ENCODE measurements at regions not wholly inside any gene's neighbourhood (a gene's known extent, or its start where the extent isn't known, plus 50 kb on each side); places are given as distances from the start of the nearest gene placed in this dataset.

GRCh38 chr2:67515538-67515937 lies 118.4 kb downstream of the ETAA1 start:
- Histone ChIP-seq H3K27ac (ENCODE audit: low read depth in 2 of 2, low read length in 2 of 2) (no peak overlapping the region), H3K9me3 (ENCODE audit: control insufficient read depth in 2 of 2, low read length in 2 of 2) (no peaks in the 10 kb centered on the region), H3K4me3 (ENCODE audit: low read length in 2 of 2) (no peak overlapping the region), H3K4me1 (ENCODE audit: control insufficient read depth in 2 of 2, insufficient read depth in 2 of 2, low read length in 2 of 2) (no peaks in the 10 kb centered on the region), H3K27me3 (ENCODE audit: control insufficient read depth in 2 of 2, insufficient read depth in 2 of 2, low read length in 2 of 2) (no peaks in the 10 kb centered on the region), H3K9ac (ENCODE audit: low read depth in 1 of 2, low read length in 2 of 2) (no peak overlapping the region), H3K36me3 (ENCODE audit: control insufficient read depth in 2 of 2, insufficient read depth in 2 of 2, low read length in 2 of 2) (no peaks in the 10 kb centered on the region)

- H3K27ac ChIP-seq (ENCODE audit: low read depth in 2 of 2, low read length in 2 of 2): peak overlapping the region in 1 of 2 donors; percentile 4
These were observed 119.2 kb downstream of the ETAA1 start for GRCh38 chr2:67516362-67516761.

GRCh38 chr2:67516899-67517530 lies 119.9 kb downstream of the ETAA1 start:
- Histone ChIP-seq H3K4me1 (ENCODE audit: control insufficient read depth in 2 of 2, insufficient read depth in 2 of 2, low read length in 2 of 2) (no peaks in the 10 kb centered on the region), H3K4me3 (ENCODE audit: low read length in 2 of 2) (no peak overlapping the region), H3K9me3 (ENCODE audit: control insufficient read depth in 2 of 2, low read length in 2 of 2) (no peaks in the 10 kb centered on the region), H3K9ac (ENCODE audit: low read depth in 1 of 2, low read length in 2 of 2) (no peak overlapping the region), H3K36me3 (ENCODE audit: control insufficient read depth in 2 of 2, insufficient read depth in 2 of 2, low read length in 2 of 2) (no peaks in the 10 kb centered on the region), H3K27ac (ENCODE audit: low read depth in 2 of 2, low read length in 2 of 2) (peak overlapping the region in 1 of 2 donors; percentile 4), H3K27me3 (ENCODE audit: control insufficient read depth in 2 of 2, insufficient read depth in 2 of 2, low read length in 2 of 2) (no peaks in the 10 kb centered on the region)

More at GRCh38 chr2:67516362-67516761, 119.2 kb downstream of the ETAA1 start:
- H3K4me1 ChIP-seq (ENCODE audit: control insufficient read depth in 2 of 2, insufficient read depth in 2 of 2, low read length in 2 of 2): no peaks in the 10 kb centered on the region
- no peaks in the 10 kb centered on the region for H3K9me3 ChIP-seq (ENCODE audit: control insufficient read depth in 2 of 2, low read length in 2 of 2)
- H3K27me3 ChIP-seq (ENCODE audit: control insufficient read depth in 2 of 2, insufficient read depth in 2 of 2, low read length in 2 of 2): no peaks in the 10 kb centered on the region
- no peak overlapping the region for H3K9ac ChIP-seq (ENCODE audit: low read depth in 1 of 2, low read length in 2 of 2)
- peak overlapping the region; percentile 21 to 50 for H3K4me3 ChIP-seq (ENCODE audit: low read length in 2 of 2)
- H3K36me3 ChIP-seq (ENCODE audit: control insufficient read depth in 2 of 2, insufficient read depth in 2 of 2, low read length in 2 of 2): no peaks in the 10 kb centered on the region

GRCh38 chr2:67522148-67522547 lies 125.0 kb downstream of the ETAA1 start:
- H3K36me3 ChIP-seq (ENCODE audit: control insufficient read depth in 2 of 2, insufficient read depth in 2 of 2, low read length in 2 of 2): no peaks in the 10 kb centered on the region
- no peaks in the 10 kb centered on the region for H3K4me1 ChIP-seq (ENCODE audit: control insufficient read depth in 2 of 2, insufficient read depth in 2 of 2, low read length in 2 of 2)
- no peak overlapping the region for H3K27ac ChIP-seq (ENCODE audit: low read depth in 2 of 2, low read length in 2 of 2)
- H3K27me3 ChIP-seq (ENCODE audit: control insufficient read depth in 2 of 2, insufficient read depth in 2 of 2, low read length in 2 of 2): no peaks in the 10 kb centered on the region
- no peak overlapping the region for H3K9ac ChIP-seq (ENCODE audit: low read depth in 1 of 2, low read length in 2 of 2)
- H3K4me3 ChIP-seq (ENCODE audit: low read length in 2 of 2): no peak overlapping the region
- no peaks in the 10 kb centered on the region for H3K9me3 ChIP-seq (ENCODE audit: control insufficient read depth in 2 of 2, low read length in 2 of 2)

GRCh38 chr2:67524213-67524612 lies 127.1 kb downstream of the ETAA1 start:
- Histone ChIP-seq H3K27ac (ENCODE audit: low read depth in 2 of 2, low read length in 2 of 2) (no peak overlapping the region), H3K4me3 (ENCODE audit: low read length in 2 of 2) (no peak overlapping the region), H3K36me3 (ENCODE audit: control insufficient read depth in 2 of 2, insufficient read depth in 2 of 2, low read length in 2 of 2) (no peaks in the 10 kb centered on the region), H3K4me1 (ENCODE audit: control insufficient read depth in 2 of 2, insufficient read depth in 2 of 2, low read length in 2 of 2) (no peaks in the 10 kb centered on the region), H3K9me3 (ENCODE audit: control insufficient read depth in 2 of 2, low read length in 2 of 2) (no peaks in the 10 kb centered on the region), H3K27me3 (ENCODE audit: control insufficient read depth in 2 of 2, insufficient read depth in 2 of 2, low read length in 2 of 2) (no peaks in the 10 kb centered on the region), H3K9ac (ENCODE audit: low read depth in 1 of 2, low read length in 2 of 2) (no peak overlapping the region)

- Histone ChIP-seq H3K9me3 (ENCODE audit: control insufficient read depth in 2 of 2, low read length in 2 of 2) (no peaks in the 10 kb centered on the region), H3K27ac (ENCODE audit: low read depth in 2 of 2, low read length in 2 of 2) (no peak overlapping the region), H3K36me3 (ENCODE audit: control insufficient read depth in 2 of 2, insufficient read depth in 2 of 2, low read length in 2 of 2) (no peaks in the 10 kb centered on the region), H3K27me3 (ENCODE audit: control insufficient read depth in 2 of 2, insufficient read depth in 2 of 2, low read length in 2 of 2) (no peaks in the 10 kb centered on the region), H3K9ac (ENCODE audit: low read depth in 1 of 2, low read length in 2 of 2) (no peak overlapping the region), H3K4me3 (ENCODE audit: low read length in 2 of 2) (no peak overlapping the region), H3K4me1 (ENCODE audit: control insufficient read depth in 2 of 2, insufficient read depth in 2 of 2, low read length in 2 of 2) (no peaks in the 10 kb centered on the region)
These were observed 127.6 kb downstream of the ETAA1 start for GRCh38 chr2:67524777-67525176.

GRCh38 chr2:67526283-67526682 lies 129.2 kb downstream of the ETAA1 start:
- H3K4me1 ChIP-seq (ENCODE audit: control insufficient read depth in 2 of 2, insufficient read depth in 2 of 2, low read length in 2 of 2): no peaks in the 10 kb centered on the region
- no peaks in the 10 kb centered on the region for H3K27me3 ChIP-seq (ENCODE audit: control insufficient read depth in 2 of 2, insufficient read depth in 2 of 2, low read length in 2 of 2)
- no peaks in the 10 kb centered on the region for H3K9me3 ChIP-seq (ENCODE audit: control insufficient read depth in 2 of 2, low read length in 2 of 2)
- no peak overlapping the region for H3K4me3 ChIP-seq (ENCODE audit: low read length in 2 of 2)
- H3K9ac ChIP-seq (ENCODE audit: low read depth in 1 of 2, low read length in 2 of 2): no peak overlapping the region
- H3K36me3 ChIP-seq (ENCODE audit: control insufficient read depth in 2 of 2, insufficient read depth in 2 of 2, low read length in 2 of 2): no peaks in the 10 kb centered on the region
- H3K27ac ChIP-seq (ENCODE audit: low read depth in 2 of 2, low read length in 2 of 2): no peak overlapping the region

- no peaks in the 10 kb centered on the region for H3K27me3 ChIP-seq (ENCODE audit: control insufficient read depth in 2 of 2, insufficient read depth in 2 of 2, low read length in 2 of 2)
- no peak overlapping the region for H3K9ac ChIP-seq (ENCODE audit: low read depth in 1 of 2, low read length in 2 of 2)
- no peaks in the 10 kb centered on the region for H3K9me3 ChIP-seq (ENCODE audit: control insufficient read depth in 2 of 2, low read length in 2 of 2)
- H3K4me1 ChIP-seq (ENCODE audit: control insufficient read depth in 2 of 2, insufficient read depth in 2 of 2, low read length in 2 of 2): no peaks in the 10 kb centered on the region
- H3K36me3 ChIP-seq (ENCODE audit: control insufficient read depth in 2 of 2, insufficient read depth in 2 of 2, low read length in 2 of 2): no peaks in the 10 kb centered on the region
- no peak overlapping the region for H3K27ac ChIP-seq (ENCODE audit: low read depth in 2 of 2, low read length in 2 of 2)
- H3K4me3 ChIP-seq (ENCODE audit: low read length in 2 of 2): no peak overlapping the region
These were observed 131.2 kb downstream of the ETAA1 start for GRCh38 chr2:67528320-67528719.

- Histone ChIP-seq H3K9me3 (ENCODE audit: control insufficient read depth in 2 of 2, low read length in 2 of 2) (no peaks in the 10 kb centered on the region), H3K27me3 (ENCODE audit: control insufficient read depth in 2 of 2, insufficient read depth in 2 of 2, low read length in 2 of 2) (no peaks in the 10 kb centered on the region), H3K4me1 (ENCODE audit: control insufficient read depth in 2 of 2, insufficient read depth in 2 of 2, low read length in 2 of 2) (no peaks in the 10 kb centered on the region), H3K4me3 (ENCODE audit: low read length in 2 of 2) (no peak overlapping the region), H3K9ac (ENCODE audit: low read depth in 1 of 2, low read length in 2 of 2) (no peak overlapping the region), H3K27ac (ENCODE audit: low read depth in 2 of 2, low read length in 2 of 2) (no peak overlapping the region), H3K36me3 (ENCODE audit: control insufficient read depth in 2 of 2, insufficient read depth in 2 of 2, low read length in 2 of 2) (no peaks in the 10 kb centered on the region)
These were observed 135.3 kb downstream of the ETAA1 start for GRCh38 chr2:67532387-67532786.

- Histone ChIP-seq H3K4me1 (ENCODE audit: control insufficient read depth in 2 of 2, insufficient read depth in 2 of 2, low read length in 2 of 2) (no peaks in the 10 kb centered on the region), H3K36me3 (ENCODE audit: control insufficient read depth in 2 of 2, insufficient read depth in 2 of 2, low read length in 2 of 2) (no peaks in the 10 kb centered on the region), H3K27me3 (ENCODE audit: control insufficient read depth in 2 of 2, insufficient read depth in 2 of 2, low read length in 2 of 2) (no peaks in the 10 kb centered on the region), H3K27ac (ENCODE audit: low read depth in 2 of 2, low read length in 2 of 2) (no peak overlapping the region), H3K9me3 (ENCODE audit: control insufficient read depth in 2 of 2, low read length in 2 of 2) (peaks cover 0 to 2% of the 10 kb centered on the region in 2 donors), H3K9ac (ENCODE audit: low read depth in 1 of 2, low read length in 2 of 2) (no peak overlapping the region), H3K4me3 (ENCODE audit: low read length in 2 of 2) (no peak overlapping the region)
These were observed 137.6 kb downstream of the ETAA1 start for GRCh38 chr2:67534745-67535144.

GRCh38 chr2:67540962-67541361 lies 143.8 kb downstream of the ETAA1 start:
- Histone ChIP-seq H3K9ac (ENCODE audit: low read depth in 1 of 2, low read length in 2 of 2) (no peak overlapping the region), H3K4me3 (ENCODE audit: low read length in 2 of 2) (no peak overlapping the region), H3K4me1 (ENCODE audit: control insufficient read depth in 2 of 2, insufficient read depth in 2 of 2, low read length in 2 of 2) (no peaks in the 10 kb centered on the region), H3K36me3 (ENCODE audit: control insufficient read depth in 2 of 2, insufficient read depth in 2 of 2, low read length in 2 of 2) (no peaks in the 10 kb centered on the region), H3K27me3 (ENCODE audit: control insufficient read depth in 2 of 2, insufficient read depth in 2 of 2, low read length in 2 of 2) (no peaks in the 10 kb centered on the region), H3K9me3 (ENCODE audit: control insufficient read depth in 2 of 2, low read length in 2 of 2) (peaks cover 0 to 2% of the 10 kb centered on the region in 2 donors), H3K27ac (ENCODE audit: low read depth in 2 of 2, low read length in 2 of 2) (no peak overlapping the region)

All from mucosa of rectum (tissue), 2 donors.